ENCODE measurements at regions not wholly inside any gene's neighbourhood (a gene's known extent, or its start where the extent isn't known, plus 50 kb on each side); places are given as distances from the start of the nearest gene placed in this dataset.

DNA sequence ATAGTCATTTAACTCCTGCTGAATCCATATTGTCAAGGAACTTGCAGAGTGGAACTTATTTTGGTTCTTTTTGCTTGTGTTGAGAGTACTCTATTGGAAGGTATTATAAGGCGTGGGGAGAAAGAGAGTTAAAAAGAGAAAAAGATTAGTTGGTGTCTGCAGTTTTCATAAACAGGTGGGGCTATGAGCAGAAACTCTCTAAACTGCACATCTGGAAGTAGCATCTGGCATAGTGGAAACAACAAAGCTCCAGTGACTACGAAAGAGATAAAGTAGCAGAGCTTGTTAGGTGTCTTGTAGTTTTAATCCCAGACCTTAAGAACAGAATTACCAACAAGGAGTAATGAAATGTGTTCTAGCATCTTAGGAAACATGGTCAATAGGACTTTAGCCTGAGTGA lies 148.8 kb upstream of the SGO1 start (continued):
- no peak for TF ChIP-seq CHD7 (IDR thresholded peaks at IDR 0.05; ENCODE audit: insufficient replicate concordance, low read length)
- no peak for TF ChIP-seq GTF2F1 (IDR thresholded peaks at IDR 0.05; ENCODE audit: borderline replicate concordance, low read depth, low read length)
- TF ChIP-seq SIN3A (conservative IDR thresholded peaks at IDR 0.05 in 1 of 2, IDR thresholded peaks at IDR 0.05 in 1 of 2; ENCODE audit: low read depth in 1 of 2, low read length in 2 of 2): no peak
- no peak for TF ChIP-seq CHD2 (IDR thresholded peaks at IDR 0.05; ENCODE audit: low read length)
- TF ChIP-seq TEAD4 (IDR thresholded peaks at IDR 0.05; ENCODE audit: low read depth, low read length): no peak
- TF ChIP-seq CTCF (IDR thresholded peaks at IDR 0.05; ENCODE audit: control extremely low read depth in 1 of 3, insufficient read depth in 1 of 3, low read depth in 1 of 3, low read length in 3 of 3): no peak
- no peak for TF ChIP-seq SUZ12 (IDR thresholded peaks at IDR 0.05; ENCODE audit: low read length)
- TF ChIP-seq CBX5 (IDR thresholded peaks at IDR 0.05; ENCODE audit: low read depth, low read length): no peak
- TF ChIP-seq CREB1 (IDR thresholded peaks at IDR 0.05): no peak
- no peak for TF ChIP-seq JUND (IDR thresholded peaks at IDR 0.05; ENCODE audit: low read length)
- no peak for TF ChIP-seq SIRT6 (IDR thresholded peaks at IDR 0.05; ENCODE audit: low read length)
